Tibial nerve (tissue), 3 donors: ENCODE measurements at regions not wholly inside any gene's neighbourhood (a gene's known extent, or its start where the extent isn't known, plus 50 kb on each side); places are given as distances from the start of the nearest gene placed in this dataset.

Experiments used
- CTCF ChIP-seq, 5 experiments: fragments of 200-600 bp in 3 of 5; fragments of 450-650 bp in 2 of 5; sonication (generic) in 3 of 5; IDR thresholded peaks; one replicate each; pipeline ENCODE4 v1.5.1; 2016 to 2019; ENCODE audit warnings: antibody characterized with exemption in 5 of 5, mild to moderate bottlenecking in 3 of 5, moderate library complexity in 2 of 5
- POLR2A ChIP-seq, 2 donors: fragments of 450-650 bp; IDR thresholded peaks; one replicate each; pipeline ENCODE4 v1.6.1; 2017; ENCODE audit warnings: antibody characterized with exemption in 2 of 2, mild to moderate bottlenecking in 2 of 2, moderate library complexity in 2 of 2

GRCh38 chr4:123217664-123218063 lies 178.9 kb upstream of the SPRY1 start:
- TF ChIP-seq CTCF (IDR thresholded peaks at IDR 0.05) (no peak), POLR2A (IDR thresholded peaks at IDR 0.05) (no peak)
